GM21717 (cell line): ENCODE measurements at regions not wholly inside any gene's neighbourhood (a gene's known extent, or its start where the extent isn't known, plus 50 kb on each side); places are given as distances from the start of the nearest gene placed in this dataset.
"Not testable (repeated sequence)": the region's sequence is repeated elsewhere in the genome, so short reads cannot be mapped to it uniquely, and the experiment has no call there.

ENCODE experiments used
- ATAC-seq: cut with Tn5 transposase; IDR thresholded peaks from one replicate; pipeline ENCODE4 v1.9.1; 2021; ENCODE audit warnings: mild to moderate bottlenecking, moderate library complexity; ENCODE audit not compliant: unreplicated experiment

DNA sequence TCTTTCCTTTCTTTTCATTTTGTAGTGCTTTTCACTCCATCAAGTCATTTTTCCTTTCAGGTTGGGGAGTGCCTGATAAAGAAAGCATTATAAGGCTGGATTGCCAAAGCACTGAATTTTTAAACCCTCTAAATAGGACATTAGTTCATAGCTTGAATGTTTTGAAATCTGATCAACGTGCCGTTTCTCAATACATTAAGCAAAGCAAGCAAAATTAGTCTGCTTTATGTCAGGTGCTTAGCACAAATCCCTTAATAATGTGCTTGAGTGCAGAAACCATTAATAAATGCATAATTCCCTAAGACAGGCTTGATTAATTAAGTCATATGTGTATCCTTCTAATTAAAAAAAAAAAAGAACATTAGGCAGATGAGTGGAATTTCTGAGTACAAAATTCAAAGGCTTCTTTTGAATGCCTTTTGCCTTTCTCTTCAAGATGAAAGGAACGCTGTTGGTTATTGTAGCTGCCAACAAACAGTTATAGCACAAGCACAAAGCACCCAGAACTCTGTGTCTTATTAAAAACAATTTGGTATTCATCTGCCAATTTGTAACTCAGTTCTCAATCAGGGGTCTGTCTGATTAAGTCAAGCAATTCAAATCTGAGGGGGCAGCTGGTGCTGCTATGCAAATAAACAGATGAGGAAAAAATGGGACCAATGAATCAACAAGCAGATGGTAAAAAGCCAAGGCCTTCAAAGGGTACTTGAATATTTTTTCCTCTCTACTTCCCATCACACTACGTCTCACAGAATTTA lies 233.7 kb downstream of the TLE1 start:
- ATAC-seq, result no peak

DNA sequence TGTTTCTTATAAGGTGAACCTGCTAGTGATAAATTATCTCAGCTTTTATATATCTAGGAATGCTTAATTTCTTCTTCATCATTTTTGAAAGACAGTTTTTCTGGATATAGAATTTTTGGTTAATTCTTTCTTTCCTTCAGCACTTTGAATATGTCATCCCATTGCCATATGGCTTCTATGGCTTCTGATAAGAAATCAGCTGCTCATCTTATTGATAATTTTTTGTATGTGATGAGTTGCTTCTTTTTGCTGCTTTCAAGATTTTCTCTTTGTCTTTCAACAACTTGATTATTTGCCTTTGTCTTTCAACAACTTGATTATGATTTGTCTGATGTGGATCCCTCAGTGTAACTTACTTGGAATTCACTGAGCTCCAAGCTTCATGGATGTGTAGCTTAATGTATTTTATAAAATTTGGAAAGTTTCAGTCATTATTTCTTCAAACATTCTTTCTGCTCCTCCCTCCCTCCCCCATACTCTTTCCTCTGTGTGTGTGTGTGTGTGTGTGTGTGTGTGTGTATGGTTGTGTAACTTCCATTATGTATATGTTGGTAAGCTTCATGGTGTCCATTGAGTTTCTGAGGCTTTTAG lies 243.9 kb downstream of the TLE1 start:
- no peak for ATAC-seq

DNA sequence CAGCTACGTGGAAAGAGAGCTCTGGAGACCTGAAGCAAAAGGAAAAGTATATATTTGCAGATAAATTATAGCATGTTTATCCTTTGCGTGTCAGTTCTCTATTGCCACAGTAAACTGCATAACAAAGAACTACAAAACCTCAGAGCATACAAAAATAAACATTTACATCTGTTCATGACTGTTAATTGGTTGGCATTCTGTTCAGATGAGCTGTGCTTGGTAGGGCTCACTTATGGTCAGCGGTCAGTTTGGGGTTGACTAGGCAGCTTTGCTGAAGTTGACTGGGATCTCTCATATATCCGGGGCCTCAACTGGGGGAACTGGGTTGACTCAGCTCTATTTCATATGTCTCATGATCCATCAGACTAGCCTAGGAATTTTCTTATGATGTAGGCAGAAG lies 257.7 kb downstream of the TLE1 start:
- ATAC-seq, result no peak

DNA sequence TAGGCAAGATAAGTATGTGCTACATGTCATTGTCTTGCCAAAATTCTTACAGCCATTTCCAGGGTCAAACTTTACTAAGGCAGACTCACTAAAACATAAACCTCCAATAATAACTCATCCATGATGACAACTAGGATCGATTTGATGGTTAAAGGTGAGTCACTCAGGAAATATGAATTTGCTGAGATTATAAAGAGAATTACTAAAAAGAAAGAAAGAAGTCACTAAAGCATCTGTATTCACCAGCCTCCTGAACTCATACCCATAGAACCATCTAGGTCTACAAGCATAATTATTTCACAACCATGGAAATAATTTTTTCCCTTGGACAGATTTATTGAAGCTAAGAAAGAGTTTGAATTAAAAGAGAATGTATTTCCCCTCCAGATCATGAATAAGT lies 258.6 kb downstream of the TLE1 start:
- ATAC-seq, result no peak

DNA sequence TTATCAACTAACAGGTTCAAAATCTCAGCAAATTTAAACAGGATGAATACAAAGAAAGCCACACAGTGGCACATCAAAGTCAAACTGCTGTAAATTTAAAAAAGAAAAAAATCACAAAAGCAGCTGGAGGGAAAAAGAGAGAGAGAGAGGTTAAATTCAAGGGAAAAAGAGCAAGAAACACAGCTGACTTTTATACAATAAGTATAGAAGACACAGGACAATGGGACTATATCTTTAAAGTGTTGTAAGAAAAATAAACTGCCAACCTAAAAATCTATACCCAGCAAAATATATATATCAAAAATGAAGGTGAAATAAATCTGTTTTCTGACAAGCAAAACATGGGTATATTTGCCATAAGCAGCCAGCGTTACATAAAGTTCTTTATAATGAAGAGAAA lies 261.5 kb downstream of the TLE1 start:
- no peak for ATAC-seq

DNA sequence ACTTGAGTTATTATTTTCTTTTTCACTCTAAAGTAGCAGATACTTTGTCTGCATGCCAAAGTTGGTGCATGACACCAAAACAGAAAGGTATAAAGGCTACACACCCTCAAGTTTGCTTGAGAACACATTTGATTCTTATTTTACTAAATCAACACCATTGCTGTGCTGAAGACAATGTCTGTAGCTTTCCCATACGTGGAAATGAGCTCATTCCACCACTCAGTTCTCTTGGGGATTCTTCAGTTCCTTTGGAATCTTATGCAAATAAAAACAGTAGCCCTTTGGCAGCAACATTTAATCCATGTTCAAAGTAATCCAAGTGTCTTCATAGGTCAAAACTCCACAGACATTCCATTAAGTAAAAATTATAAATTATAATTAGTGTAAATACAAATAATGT lies 264.9 kb downstream of the TLE1 start:
- no peak for ATAC-seq

DNA sequence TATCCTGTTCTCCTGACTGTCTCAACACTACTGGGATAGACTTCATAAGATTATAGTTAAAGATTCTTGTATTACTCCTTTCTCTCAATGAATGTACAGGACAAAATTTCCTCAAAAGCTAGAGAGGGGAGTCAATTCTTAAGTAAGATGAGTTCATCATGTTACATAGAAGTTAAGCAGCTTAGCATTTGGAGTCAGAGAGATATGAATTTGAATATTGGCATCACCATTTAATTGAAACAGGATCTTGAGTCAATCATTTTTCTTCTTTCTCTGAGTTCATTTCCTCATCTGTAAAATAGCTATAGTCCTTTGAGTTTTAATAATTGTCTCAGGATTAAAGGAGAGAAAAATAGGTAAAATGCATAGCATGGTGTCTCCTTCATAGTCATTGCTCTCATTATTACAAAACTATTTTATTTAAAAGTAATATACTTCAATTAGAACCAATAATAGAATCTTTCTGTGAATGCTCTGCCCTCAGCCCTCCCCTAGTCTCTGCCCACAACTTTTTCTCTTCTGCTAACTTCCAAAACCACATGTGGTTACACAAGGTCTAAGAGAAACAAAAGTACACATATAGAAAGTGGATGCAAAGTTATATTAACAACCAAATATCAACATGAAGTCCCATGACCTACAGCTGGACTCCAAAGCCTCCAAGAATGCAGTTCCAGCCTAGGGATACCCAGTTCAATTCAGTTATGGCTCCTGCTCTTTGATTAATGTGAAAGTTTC lies 265.6 kb downstream of the TLE1 start:
- no peak for ATAC-seq

DNA sequence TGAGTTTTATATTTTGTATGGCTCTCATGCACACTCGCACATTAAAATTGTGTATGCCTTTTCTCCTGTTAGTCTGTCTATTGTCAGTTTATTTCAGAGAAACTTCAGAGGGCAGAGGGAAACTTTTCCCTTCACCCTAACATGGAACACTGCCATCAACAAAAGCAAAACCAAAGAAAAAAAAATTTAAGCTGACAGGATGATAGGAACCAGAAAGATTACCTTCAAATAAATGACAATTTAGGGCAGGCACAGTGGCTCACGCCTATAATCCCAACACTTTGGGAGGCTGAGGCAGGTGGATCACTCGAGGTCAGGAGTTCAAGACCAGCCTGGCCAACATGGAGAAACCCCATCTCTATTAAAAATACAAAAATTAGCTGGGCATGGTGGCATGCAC lies 268.3 kb downstream of the TLE1 start:
- ATAC-seq, result not testable (repeated sequence)

DNA sequence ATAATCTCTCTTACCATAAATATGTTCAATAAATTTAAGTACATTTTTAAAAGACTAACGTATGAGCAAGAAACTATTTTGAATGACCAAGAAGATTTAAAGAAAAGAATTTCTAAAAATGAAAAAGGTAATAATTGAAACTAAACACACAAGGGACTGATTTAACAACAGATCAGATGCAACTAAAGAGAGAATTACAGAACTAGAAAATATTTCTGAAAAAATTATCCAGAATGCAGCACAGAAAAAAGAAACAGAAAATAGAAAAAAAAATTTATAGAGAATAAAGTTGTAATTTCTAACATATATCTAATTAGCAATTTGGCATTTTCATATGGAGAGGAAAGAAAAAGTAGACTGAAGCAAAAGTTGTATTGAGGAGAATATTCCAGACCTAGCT lies 269.3 kb downstream of the TLE1 start:
- no peak for ATAC-seq

DNA sequence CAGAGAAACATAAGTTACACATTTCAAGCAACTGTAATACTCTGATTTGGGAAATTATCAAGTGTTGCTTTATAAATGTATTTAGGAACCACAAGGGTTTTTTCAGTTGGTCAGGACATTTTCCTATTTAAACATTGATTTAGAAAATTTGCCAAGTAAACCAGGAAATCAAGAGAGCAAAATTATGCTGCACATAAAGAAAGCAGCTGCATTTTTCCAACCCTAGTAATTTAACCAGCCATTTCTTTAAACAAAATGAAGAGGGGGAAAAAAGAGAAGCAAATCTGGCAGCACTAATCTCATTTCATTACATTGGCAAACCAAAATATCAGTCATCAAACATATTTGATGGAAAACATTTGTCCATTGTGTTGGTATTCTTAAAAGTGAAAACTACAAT lies 271.4 kb downstream of the TLE1 start:
- ATAC-seq, result no peak

DNA sequence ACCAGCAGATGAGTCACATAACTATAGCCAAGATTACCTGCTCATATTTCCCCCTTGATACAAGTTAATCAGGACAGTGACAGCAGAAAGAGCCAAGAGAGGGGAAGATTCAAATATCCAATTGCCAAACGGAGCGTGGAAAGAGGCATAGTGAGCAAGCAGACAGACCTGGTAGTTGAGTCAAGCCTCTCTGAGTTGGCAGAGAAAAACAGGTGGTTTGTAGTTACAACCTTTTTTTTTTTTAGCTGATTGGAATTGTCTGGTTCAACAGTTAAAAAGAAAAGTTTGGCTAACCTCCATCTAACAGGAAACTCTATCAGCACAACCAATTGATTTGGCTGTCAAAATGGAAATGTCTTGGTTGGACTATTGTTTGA lies 272.1 kb downstream of the TLE1 start:
- no peak for ATAC-seq

DNA sequence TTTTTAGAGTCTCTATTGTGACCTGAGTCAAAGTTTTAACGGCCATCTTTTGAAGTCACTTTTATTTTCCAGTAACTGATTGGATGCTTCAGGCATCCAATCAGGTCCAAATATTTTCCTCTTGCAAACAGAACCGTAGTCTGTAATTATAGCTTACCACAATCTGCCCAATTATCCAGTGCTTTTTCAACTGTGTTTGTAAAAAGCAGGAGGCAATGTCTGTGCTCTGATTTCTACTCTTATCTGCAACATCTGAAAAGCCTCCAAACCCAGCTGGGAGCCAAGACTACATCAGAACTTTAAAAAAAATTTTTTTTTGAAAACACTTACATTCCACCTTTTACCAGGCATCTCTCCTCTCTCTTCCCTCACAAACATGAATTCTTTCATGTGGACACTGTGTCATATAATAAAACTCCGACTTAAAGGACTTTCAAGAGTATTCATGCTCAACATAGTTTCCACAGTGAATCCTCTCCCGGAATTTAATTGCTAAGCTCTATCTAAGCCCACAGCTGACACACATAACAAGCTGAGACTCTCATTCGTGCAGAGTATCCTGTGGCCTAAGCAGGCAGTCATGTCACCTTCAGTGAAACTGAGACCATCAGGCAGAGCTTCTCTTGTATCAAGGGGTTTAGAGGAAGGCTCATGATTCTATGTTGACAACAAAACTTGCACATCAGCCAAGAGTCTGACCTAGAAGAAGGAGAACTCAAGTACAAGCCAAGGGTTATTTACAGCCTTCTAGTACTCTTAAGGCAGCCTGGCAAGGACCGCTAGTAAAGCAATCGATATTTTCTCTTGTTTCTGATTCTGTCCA lies 272.7 kb downstream of the TLE1 start:
- no peak for ATAC-seq

DNA sequence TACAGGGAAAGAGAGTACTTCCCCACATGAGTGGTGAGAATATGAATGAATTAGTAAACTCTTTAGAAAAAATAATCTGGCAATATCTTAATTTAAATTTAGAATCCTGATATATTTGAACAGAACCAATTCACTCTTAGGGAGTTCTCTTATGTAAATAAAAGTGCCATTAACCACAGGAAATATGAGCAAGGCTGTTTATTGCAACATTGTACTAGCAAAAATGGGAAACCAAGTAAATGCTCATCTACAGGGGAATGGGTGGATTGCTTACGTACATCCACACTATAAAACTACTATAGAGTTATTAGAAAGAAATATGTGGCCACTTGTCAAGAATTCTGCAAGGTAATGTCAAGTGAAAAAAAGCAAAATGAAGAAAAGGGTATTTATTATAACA lies 274.5 kb downstream of the TLE1 start:
- no peak for ATAC-seq

DNA sequence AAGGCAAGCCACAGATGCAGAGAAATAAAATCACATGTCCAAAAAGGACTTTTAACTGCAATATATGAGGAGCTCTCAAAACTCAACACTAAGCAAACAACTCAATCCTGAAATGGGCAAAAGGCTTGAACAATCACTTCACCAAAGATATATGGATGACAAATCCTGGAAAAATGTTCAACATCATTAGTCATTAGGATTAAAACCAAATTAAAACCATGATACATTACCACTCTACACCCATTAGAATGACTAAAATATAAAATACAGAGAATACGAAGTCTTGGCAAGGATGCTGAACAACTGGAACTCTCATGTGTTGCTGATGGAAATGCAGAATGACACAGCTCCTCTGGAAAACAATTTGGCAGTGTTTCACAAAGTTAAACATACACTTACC lies 277.4 kb downstream of the TLE1 start:
- ATAC-seq, result no peak

DNA sequence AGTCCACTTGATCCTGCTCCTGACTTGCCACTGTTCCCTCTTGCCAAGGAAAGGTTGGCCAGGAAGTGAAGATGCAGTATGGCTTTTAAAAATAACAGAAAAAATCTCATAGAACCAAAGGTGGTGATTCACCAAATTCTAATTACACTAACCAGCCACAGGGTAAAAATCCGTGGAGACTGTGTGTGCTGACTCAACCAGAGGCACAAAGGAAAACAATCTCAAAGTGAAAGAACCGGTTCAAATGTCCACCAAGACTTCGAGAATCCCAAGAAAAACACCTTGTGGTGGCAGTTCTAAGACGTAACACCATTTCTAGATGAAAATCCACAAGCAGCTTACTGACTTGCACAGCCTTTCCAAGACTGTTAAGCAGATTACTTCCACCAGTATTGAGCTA lies 279.1 kb downstream of the TLE1 start:
- ATAC-seq, result no peak

DNA sequence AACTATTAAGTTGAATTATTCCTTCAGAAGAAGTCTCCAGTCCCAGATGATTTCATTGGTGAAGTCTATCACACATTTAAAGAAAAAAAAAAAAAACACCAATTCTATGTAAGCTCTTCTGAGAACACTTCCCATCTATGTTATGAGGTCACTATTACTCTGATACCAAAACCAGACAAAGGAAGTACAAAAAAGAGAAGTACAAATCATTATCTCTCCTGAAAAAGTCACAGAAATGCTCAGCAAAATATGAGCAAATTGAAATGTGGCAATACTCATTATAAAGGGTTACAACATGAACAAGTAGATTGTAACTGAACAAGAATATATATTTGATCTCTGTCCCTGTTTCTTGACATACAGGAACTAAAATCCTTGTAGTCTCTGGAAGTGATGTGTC lies 280.4 kb downstream of the TLE1 start:
- ATAC-seq, result no peak

DNA sequence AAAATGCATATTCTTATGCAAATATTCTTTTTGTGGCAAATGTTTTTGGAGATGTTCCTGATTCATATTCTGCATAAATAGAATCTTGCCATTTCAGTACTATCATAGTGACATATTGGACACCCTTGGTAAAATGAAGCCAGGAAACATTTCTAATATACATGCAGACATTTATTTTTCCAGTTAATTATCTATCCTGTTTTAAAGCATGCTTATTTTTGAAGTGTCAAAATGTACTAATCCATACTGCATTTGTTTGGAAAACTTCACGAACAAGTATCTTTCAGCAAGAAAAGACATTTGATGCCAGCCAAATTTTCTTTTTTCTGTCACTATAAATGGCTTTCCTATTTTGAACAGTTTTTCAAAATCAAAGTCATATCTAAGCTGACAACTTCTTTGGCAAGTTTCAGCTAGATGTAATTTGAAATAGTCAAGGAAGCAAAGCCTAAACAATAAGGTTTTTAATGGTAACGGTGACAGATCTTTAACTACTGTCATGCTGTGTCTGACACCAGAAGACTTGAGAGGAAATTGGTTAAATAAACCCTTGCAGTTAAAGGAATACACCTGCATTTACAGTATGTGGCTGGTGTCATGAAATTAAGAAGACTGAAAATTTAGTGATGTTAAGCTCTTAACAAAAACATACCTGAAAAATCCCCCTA lies 284.3 kb downstream of the TLE1 start:
- ATAC-seq, result no peak

DNA sequence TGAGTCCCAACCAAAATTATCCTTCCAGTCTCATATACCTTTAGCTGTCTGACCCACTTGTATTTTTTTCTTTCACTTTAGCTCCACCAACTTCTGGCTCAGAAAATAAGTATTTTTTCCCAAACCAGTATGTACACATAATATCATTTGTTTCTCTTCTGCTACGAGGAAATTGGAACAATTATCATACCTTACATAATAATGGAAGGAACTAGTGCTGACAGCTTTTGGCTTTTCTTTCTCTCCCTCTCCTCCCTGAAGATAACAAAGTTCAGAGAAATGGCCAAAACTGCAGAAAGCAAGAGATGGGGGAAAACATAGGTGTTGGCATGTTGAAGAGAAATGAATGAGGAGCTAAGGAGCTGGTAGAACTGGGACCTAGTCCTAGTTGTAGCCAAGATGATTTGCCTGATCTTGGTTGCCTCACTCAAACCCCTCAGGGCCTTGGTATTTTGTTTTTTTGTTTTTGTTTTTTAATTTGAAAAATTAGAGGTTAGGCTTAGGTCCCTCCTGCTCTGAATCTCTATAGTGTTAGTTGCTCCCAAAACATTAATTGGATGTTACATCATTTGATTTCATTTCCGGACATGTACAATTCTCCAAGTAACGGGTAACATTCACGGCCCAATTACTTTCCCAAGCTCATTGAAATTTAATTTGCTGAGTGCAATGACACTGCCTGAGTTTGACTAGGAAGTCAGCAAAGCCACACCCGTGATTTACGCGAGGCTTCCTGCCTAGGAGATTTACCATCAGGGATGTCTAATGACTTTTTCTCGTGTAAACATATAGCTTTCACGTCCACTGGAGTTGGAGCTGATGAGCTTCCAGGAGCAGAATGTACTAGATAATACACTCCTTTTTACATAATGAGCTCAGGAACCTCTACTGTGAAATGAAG lies 291.6 kb downstream of the TLE1 start:
- ATAC-seq, result no peak

DNA sequence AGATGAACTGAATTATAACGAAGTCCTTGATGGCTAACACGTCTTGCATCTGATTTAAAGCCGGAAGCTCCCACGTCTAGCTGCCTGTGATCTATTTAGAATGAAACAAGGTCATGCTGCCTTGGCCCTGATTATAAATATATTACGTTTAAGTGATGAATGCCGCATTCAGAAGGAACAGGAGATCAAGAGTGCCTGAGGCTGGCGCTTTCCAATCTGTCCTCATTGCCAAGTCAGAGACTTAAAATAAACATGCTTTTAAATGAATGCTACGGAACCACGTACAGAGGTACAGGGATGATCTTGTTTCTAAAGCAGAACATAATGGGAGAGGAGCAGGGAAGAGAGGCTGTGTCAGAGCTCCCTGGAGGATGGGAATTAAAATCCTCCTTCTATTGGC lies 292.8 kb downstream of the TLE1 start:
- no peak for ATAC-seq

DNA sequence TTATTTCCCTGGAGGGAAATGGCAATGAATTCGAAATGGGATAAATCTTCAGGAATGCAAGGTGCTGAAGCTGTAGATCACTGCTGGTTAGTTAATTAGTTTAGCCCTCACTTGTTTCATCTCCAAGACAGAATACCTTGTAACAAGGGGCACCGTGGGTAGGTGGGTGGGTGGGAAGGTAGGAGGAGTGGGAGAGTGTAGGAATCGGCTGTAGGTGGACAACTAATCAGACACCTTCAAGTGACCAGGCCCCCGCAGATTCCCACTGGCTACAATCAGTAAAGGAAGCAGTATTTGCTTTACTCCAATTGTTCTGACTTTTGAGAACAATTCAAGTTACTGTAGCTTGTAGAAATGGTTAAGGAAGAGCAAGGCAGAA lies 293.7 kb downstream of the TLE1 start:
- ATAC-seq, result no peak
